IMR-90 (cell line): ENCODE measurements at regions not wholly inside any gene's neighbourhood (a gene's known extent, or its start where the extent isn't known, plus 50 kb on each side); places are given as distances from the start of the nearest gene placed in this dataset.

Experiments used
- ATAC-seq: fragments of 200-7000 bp; cut with Tn5 transposase; 2 replicates; pipeline ENCODE4 v1.9.1; 2020; ENCODE audit warnings: low read depth, mild to moderate bottlenecking, moderate library complexity
- BruUV-seq: library from RNA; stranded (reverse); fragments of 400-500 nt; replicated peaks from 2 replicates; lab custom pipeline; 2021; lab: Mats Ljungman, UMichigan
- CTCF ChIA-PET: fragments of 300-600 bp; formaldehyde crosslinking; extraction: SDS; loops from one replicate; lab custom pipeline; 2021; ENCODE audit warnings: antibody characterized with exemption; lab: Yijun Ruan, JAX
- POLR2A ChIA-PET: fragments of 300-600 bp; sonication (Branson Sonifier 250); formaldehyde crosslinking; loops from one replicate; lab custom pipeline; 2022; ENCODE audit warnings: antibody characterized with exemption; ENCODE audit not compliant: unreplicated experiment; lab: Charles Lee
- DNase-seq: peaks from one replicate; pipeline ENCODE4 v3.0.0; 2013
- H2AFZ ChIP-seq: replicated peaks from 2 replicates; pipeline ENCODE3; 2013; ENCODE audit warnings: low read length, mild to moderate bottlenecking; ENCODE audit not compliant: poor library complexity
- H2AK5ac ChIP-seq: 2 replicates; pipeline ENCODE4 v1.6.1; 2013; ENCODE audit warnings: low read depth, low read length, inconsistent platforms
- H2AK9ac ChIP-seq: replicated peaks from 2 replicates; pipeline ENCODE3; 2013; ENCODE audit warnings: mild to moderate bottlenecking, low read depth, low read length, moderate library complexity; ENCODE audit not compliant: poor library complexity
- H2BK120ac ChIP-seq: 2 replicates; pipeline ENCODE4 v1.6.1; 2013; ENCODE audit warnings: low read depth, low read length, inconsistent platforms
- H2BK15ac ChIP-seq: 3 replicates; pipeline ENCODE4 v1.6.1; 2013; ENCODE audit warnings: low read depth, low read length, inconsistent platforms
- H2BK20ac ChIP-seq: 2 replicates; pipeline ENCODE4 v1.6.1; 2013; ENCODE audit warnings: low read depth, mild to moderate bottlenecking, inconsistent platforms, low read length, moderate library complexity
- H2BK5ac ChIP-seq: 2 replicates; pipeline ENCODE4 v1.6.1; 2013; ENCODE audit warnings: mild to moderate bottlenecking, low read depth, low read length, inconsistent platforms; ENCODE audit not compliant: poor library complexity, severe bottlenecking
- H3K14ac ChIP-seq: replicated peaks from 2 replicates; pipeline ENCODE4 v1.6.1; 2013; ENCODE audit warnings: low read depth, low read length, inconsistent platforms
- H3K18ac ChIP-seq: 2 replicates; pipeline ENCODE4 v1.6.1; 2013; ENCODE audit warnings: low read depth, low read length, control low read depth
- H3K23ac ChIP-seq: 2 replicates; pipeline ENCODE4 v1.6.1; 2013; ENCODE audit warnings: low read depth, low read length, inconsistent platforms
- H3K27ac ChIP-seq: 2 replicates; pipeline ENCODE4 v1.5.1; 2013; ENCODE audit warnings: mild to moderate bottlenecking, control low read depth, low read length; ENCODE audit not compliant: insufficient read depth
- H3K27me3 ChIP-seq: 2 replicates; pipeline ENCODE4 v1.6.1; 2013; ENCODE audit warnings: low read length; ENCODE audit not compliant: control insufficient read depth, insufficient read depth
- H3K36me3 ChIP-seq: 2 replicates; pipeline ENCODE4 v1.6.1; 2013; ENCODE audit warnings: low read length, mixed read lengths; ENCODE audit not compliant: control insufficient read depth, insufficient read depth
- H3K4ac ChIP-seq: 2 replicates; pipeline ENCODE4 v1.6.1; 2013; ENCODE audit warnings: low read depth, low read length, inconsistent platforms
- H3K4me1 ChIP-seq: 2 replicates; pipeline ENCODE4 v1.6.1; 2013; ENCODE audit warnings: low read length, mixed read lengths; ENCODE audit not compliant: control insufficient read depth, insufficient read depth
- H3K4me2 ChIP-seq: 2 replicates; pipeline ENCODE4 v1.6.1; 2013; ENCODE audit warnings: low read depth, mild to moderate bottlenecking, control low read depth, low read length, moderate library complexity
- H3K4me3 ChIP-seq: 2 replicates; pipeline ENCODE4 v1.5.1; 2013; ENCODE audit warnings: low read depth, mild to moderate bottlenecking, control low read depth, low read length, moderate library complexity; ENCODE audit not compliant: insufficient read depth
- H3K56ac ChIP-seq: 2 replicates; pipeline ENCODE4 v1.6.1; 2013; ENCODE audit warnings: low read length, inconsistent platforms; ENCODE audit not compliant: insufficient read depth; ENCODE audit errors: extremely low read depth
- H3K79me1 ChIP-seq, 2 experiments: 2 replicates each; pipeline ENCODE4 v1.6.1; 2013; ENCODE audit warnings: low read length in 2 of 2, inconsistent platforms in 1 of 2, low read depth in 1 of 2
- H3K9ac ChIP-seq: 2 replicates; pipeline ENCODE4 v1.6.1; 2013; ENCODE audit warnings: low read depth, low read length, control low read depth
- H3K9me1 ChIP-seq: 2 replicates; pipeline ENCODE4 v1.6.1; 2013; ENCODE audit warnings: low read length, inconsistent platforms; ENCODE audit not compliant: insufficient read depth
- H3K9me3 ChIP-seq: 2 replicates; pipeline ENCODE4 v1.6.1; 2013; ENCODE audit warnings: low read length; ENCODE audit not compliant: control insufficient read depth, insufficient read depth
- H4K20me1 ChIP-seq: 2 replicates; pipeline ENCODE4 v1.6.1; 2013; ENCODE audit warnings: low read length, inconsistent platforms; ENCODE audit not compliant: insufficient read depth
- H4K5ac ChIP-seq: 2 replicates; pipeline ENCODE4 v1.6.1; 2013; ENCODE audit warnings: mild to moderate bottlenecking, low read depth, low read length, control low read depth
- H4K8ac ChIP-seq, 2 experiments: 2 replicates each; pipeline ENCODE4 v1.6.1; 2013; ENCODE audit warnings: low read depth in 2 of 2, low read length in 2 of 2, control low read depth in 1 of 2, inconsistent platforms in 1 of 2
- H4K91ac ChIP-seq: 2 replicates; pipeline ENCODE4 v1.6.1; 2013; ENCODE audit warnings: low read depth, low read length, inconsistent platforms; ENCODE audit not compliant: insufficient read depth
- FOS ChIP-seq: fragments of 150-350 bp; IDR thresholded peaks from 2 replicates; pipeline ENCODE4 v1.6.1; 2016; ENCODE audit warnings: low read depth, low read length
- MAZ ChIP-seq: IDR thresholded peaks from 2 replicates; pipeline ENCODE4 v1.6.1; 2012; ENCODE audit warnings: low read depth, mild to moderate bottlenecking, low read length, improper control_type of control experiment, moderate library complexity, borderline replicate concordance
- MXI1 ChIP-seq: IDR thresholded peaks from 2 replicates; pipeline ENCODE4 v1.6.1; 2012; ENCODE audit warnings: low read depth, mild to moderate bottlenecking, low read length, moderate library complexity, borderline replicate concordance
- RAD21 ChIP-seq: IDR thresholded peaks from 2 replicates; pipeline ENCODE4 v1.6.1; 2012; ENCODE audit warnings: low read length, improper control_type of control experiment
- SMC3 ChIP-seq: fragments of 150-350 bp; IDR thresholded peaks from 2 replicates; pipeline ENCODE4 v1.6.1; 2016; ENCODE audit warnings: low read depth, mild to moderate bottlenecking, antibody characterized with exemption, low read length, moderate library complexity
- WGBS, 2 experiments: methylation state at CpG; one replicate each; pipeline versions ENCODE4 v1.1.5 to v1.1.7; 2013; ENCODE audit warnings: missing lambda C conversion rate in 2 of 2; ENCODE audit not compliant: insufficient read length in 1 of 2; ENCODE audit errors: extremely low coverage in 2 of 2; 5-methylcytosine and 5-hydroxymethylcytosine counted together
- dilution Hi-C: fragments of 300-500 bp; cut with HindIII; formaldehyde crosslinking; loops from one replicate; pipeline ENCODE4 v1.14.3; 2018; ENCODE audit warnings: low sequenced_read_pairs; ENCODE audit not compliant: unreplicated experiment
- in situ Hi-C: fragments of 300-500 bp; cut with MboI; formaldehyde crosslinking; loops from 3 replicates; pipeline ENCODE4 v1.14.3; 2019; ENCODE audit warnings: low sequenced_read_pairs, inconsistent platforms, mixed read lengths
- intact Hi-C: fragments of 100-400 bp; cut with micrococcal nuclease; formaldehyde crosslinking; loops from 2 replicates; pipeline ENCODE4 v1.10.0; 2022
- TF ChIP-seq, protein P1 (sequence below): fragments of 150-350 bp; IDR thresholded peaks from 2 replicates; pipeline ENCODE4 v1.6.1; 2016; ENCODE audit warnings: low read depth, mild to moderate bottlenecking, low read length, moderate library complexity, borderline replicate concordance

DNA sequence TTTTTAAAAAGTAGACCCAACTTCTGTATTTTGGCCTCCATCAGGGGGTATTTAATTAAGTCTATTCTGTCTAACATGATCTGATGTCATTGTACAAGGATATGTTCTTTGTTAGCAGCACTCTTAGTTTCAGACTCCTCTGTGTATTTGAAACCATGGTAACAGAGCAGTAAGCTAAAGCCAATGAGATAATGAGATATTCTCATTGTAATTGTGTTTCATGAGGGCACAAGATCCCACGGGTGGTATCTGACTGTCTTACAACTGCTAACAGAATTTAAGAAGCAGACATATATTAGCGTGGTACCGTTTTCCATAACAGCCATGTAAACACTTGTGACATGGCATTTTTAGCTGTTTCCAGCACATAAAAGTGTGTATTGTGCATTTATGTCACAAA, 251.2 kb upstream of the VEPH1 start:
- H4K5ac ChIP-seq: no peak overlapping the region
- H3K9me1 ChIP-seq: no peaks in the 10 kb centered on the region
- H3K4me1 ChIP-seq: no peaks in the 10 kb centered on the region
- peaks cover 2% of the 10 kb centered on the region; the same call in 1 of the 2 replicates for H3K27me3 ChIP-seq
- no peak overlapping the region for H2BK15ac ChIP-seq
- no peak overlapping the region for H2AK9ac ChIP-seq
- H3K18ac ChIP-seq: no peak overlapping the region
- H4K20me1 ChIP-seq: no peaks in the 10 kb centered on the region
- ChIA-PET CTCF (no interaction called here), POLR2A (no interaction called here)
- no CpG with 5 or more reads among the region's 3 CpGs for WGBS, 2 experiments
- TF ChIP-seq MAZ (no peak), SMC3 (no peak), FOS (no peak), RAD21 (no peak), MXI1 (no peak)
- TF ChIP-seq, protein P1, sequence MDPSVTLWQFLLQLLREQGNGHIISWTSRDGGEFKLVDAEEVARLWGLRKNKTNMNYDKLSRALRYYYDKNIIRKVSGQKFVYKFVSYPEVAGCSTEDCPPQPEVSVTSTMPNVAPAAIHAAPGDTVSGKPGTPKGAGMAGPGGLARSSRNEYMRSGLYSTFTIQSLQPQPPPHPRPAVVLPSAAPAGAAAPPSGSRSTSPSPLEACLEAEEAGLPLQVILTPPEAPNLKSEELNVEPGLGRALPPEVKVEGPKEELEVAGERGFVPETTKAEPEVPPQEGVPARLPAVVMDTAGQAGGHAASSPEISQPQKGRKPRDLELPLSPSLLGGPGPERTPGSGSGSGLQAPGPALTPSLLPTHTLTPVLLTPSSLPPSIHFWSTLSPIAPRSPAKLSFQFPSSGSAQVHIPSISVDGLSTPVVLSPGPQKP: no peak
- no peak overlapping the region for H4K8ac ChIP-seq
- H2BK20ac ChIP-seq: no peak overlapping the region
- H3K9me3 ChIP-seq: no peaks in the 10 kb centered on the region
- ATAC-seq (no peak), DNase-seq (no peak)
- no peak overlapping the region for H3K4ac ChIP-seq
- in situ Hi-C loops: no loop called here
- H3K79me1 ChIP-seq: no peaks in the 10 kb centered on the region
- H2AK5ac ChIP-seq: no peak overlapping the region
- no peaks in the 10 kb centered on the region for H3K36me3 ChIP-seq
- no peak overlapping the region for H2BK5ac ChIP-seq
- H2AFZ ChIP-seq: no peak overlapping the region
- no peak overlapping the region for H3K9ac ChIP-seq
- dilution Hi-C loops: no loop called here
- H3K56ac ChIP-seq: no peak overlapping the region
- no peak overlapping the region for H3K27ac ChIP-seq
- intact Hi-C loops: no loop called here
- H3K4me2 ChIP-seq: no peak overlapping the region
- no peak overlapping the region for H2BK120ac ChIP-seq
- no peak overlapping the region for H3K14ac ChIP-seq
- no peak overlapping the region for H3K4me3 ChIP-seq
- no peak overlapping the region for H3K23ac ChIP-seq
- BruUV-seq: no TSS peak
- H4K91ac ChIP-seq: no peak overlapping the region
